ENCODE measurements at regions not wholly inside any gene's neighbourhood (a gene's known extent, or its start where the extent isn't known, plus 50 kb on each side); places are given as distances from the start of the nearest gene placed in this dataset.

DNA sequence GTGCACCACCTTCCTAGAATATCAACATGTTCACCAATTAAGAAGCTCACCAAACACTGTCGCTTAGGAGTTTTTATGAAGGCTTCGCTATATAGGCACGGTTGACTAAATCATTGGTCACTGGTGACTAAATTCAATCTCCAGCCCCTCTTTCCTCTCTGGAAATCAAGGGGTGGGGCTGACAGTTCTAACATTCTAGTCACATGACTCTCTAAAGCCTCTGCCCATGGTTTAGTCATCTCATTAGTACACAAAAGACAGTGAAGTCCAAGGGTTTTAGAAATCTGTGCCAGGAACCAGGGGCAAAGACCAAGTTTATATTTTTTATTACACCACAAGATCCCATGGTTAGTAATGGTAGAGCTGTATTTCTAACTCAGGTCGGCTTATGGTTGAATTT lies 243.2 kb downstream of the ELAVL2 start:
- peak; percentile 92 for DNase-seq (ENCODE audit: low read depth)

DNA sequence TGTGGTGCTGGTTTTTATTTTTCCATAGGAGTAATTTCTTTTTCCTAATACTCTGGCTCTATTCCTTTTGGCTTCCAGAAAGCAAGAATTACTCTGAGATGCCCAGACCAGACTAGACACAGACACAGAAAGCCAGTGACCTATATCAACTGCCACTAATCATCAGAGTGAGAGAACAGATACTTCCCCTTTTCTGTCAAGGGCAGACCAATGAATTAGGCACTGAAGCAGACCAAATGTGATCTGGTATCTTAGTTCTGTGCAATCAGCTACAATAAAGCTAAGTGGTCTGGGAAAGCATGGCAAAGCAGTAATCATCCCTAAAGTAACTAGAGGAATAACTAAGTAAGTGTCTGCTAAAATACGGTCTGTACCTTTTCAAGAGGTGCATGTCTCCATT lies 239.1 kb downstream of the ELAVL2 start:
- H3K27me3 ChIP-seq (ENCODE audit: control insufficient read depth, insufficient read depth, low read length), result no peaks in the 10 kb centered on the region
- no peaks in the 10 kb centered on the region for H3K36me3 ChIP-seq (ENCODE audit: control insufficient read depth, insufficient read depth, low read length)
- DNase-seq (ENCODE audit: low read depth), result no peak
- no peak for FAIRE-seq
- H3K4me3 ChIP-seq (ENCODE audit: low read depth, low read length), result no peak overlapping the region
- no peak for TF ChIP-seq CTCF (IDR thresholded peaks at IDR 0.05; ENCODE audit: insufficient read depth, low read length, severe bottlenecking)

More for the DNA sequence above, 243.2 kb downstream of the ELAVL2 start:
- no peak for TF ChIP-seq CTCF (IDR thresholded peaks at IDR 0.05; ENCODE audit: insufficient read depth, low read length, severe bottlenecking)
- H3K4me3 ChIP-seq (ENCODE audit: low read depth, low read length), result no peak overlapping the region
- no peaks in the 10 kb centered on the region for H3K27me3 ChIP-seq (ENCODE audit: control insufficient read depth, insufficient read depth, low read length)
- no peaks in the 10 kb centered on the region for H3K36me3 ChIP-seq (ENCODE audit: control insufficient read depth, insufficient read depth, low read length)
- no peak for FAIRE-seq

DNA sequence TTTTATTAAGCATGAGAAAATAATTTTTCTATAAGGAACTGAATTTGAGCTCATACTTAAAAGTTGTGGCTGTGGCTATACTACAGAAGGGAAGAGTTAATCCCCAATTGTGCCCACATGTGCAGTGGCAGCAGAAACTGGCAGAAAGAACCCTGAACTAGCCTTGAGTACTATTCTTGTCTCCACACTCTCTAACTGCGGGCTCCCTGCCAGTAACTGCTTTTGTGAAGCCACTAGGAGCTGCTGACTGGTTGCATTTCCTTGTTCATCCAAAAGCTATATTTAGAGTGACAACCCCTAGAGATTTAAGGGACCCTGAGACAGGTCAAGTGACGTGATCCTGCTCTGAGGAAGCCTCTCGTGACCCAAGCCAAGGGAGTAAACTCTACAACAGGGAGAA lies 238.6 kb downstream of the ELAVL2 start:
- H3K4me3 ChIP-seq (ENCODE audit: low read depth, low read length), result no peak overlapping the region
- H3K36me3 ChIP-seq (ENCODE audit: control insufficient read depth, insufficient read depth, low read length), result no peaks in the 10 kb centered on the region
- no peak for DNase-seq (ENCODE audit: low read depth)
- no peaks in the 10 kb centered on the region for H3K27me3 ChIP-seq (ENCODE audit: control insufficient read depth, insufficient read depth, low read length)
- no peak for TF ChIP-seq CTCF (IDR thresholded peaks at IDR 0.05; ENCODE audit: insufficient read depth, low read length, severe bottlenecking)
- FAIRE-seq, result peak; percentile 62

DNA sequence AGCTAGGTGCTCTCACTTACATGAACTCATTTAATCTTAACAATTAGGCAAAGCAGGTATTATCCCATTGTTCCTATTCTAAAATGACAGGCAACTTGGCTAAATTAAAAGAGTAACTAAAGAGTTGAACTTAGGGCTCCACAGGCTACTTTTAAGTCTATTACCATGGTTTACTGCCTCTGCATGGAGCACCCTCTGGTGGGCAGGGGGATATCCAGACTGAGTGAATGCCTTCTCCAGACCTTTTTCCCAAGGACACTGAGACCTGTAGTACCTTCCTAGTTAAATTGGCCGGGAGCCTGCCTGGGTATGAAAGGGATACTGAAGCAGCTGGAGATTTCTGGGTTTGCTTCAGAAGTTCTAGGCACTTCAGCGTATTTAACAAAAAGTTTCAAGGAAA lies 238.1 kb downstream of the ELAVL2 start:
- no peak for DNase-seq (ENCODE audit: low read depth)
- FAIRE-seq, result no peak
- Histone ChIP-seq H3K4me3 (ENCODE audit: low read depth, low read length) (no peak overlapping the region), H3K36me3 (ENCODE audit: control insufficient read depth, insufficient read depth, low read length) (no peaks in the 10 kb centered on the region), H3K27me3 (ENCODE audit: control insufficient read depth, insufficient read depth, low read length) (no peaks in the 10 kb centered on the region)
- no peak for TF ChIP-seq CTCF (IDR thresholded peaks at IDR 0.05; ENCODE audit: insufficient read depth, low read length, severe bottlenecking)

GRCh38 chr9:23590276-23591000 lies 235.6 kb downstream of the ELAVL2 start:
- no peak for TF ChIP-seq CTCF (IDR thresholded peaks at IDR 0.05; ENCODE audit: insufficient read depth, low read length, severe bottlenecking)
- no peaks in the 10 kb centered on the region for H3K36me3 ChIP-seq (ENCODE audit: control insufficient read depth, insufficient read depth, low read length)
- H3K27me3 ChIP-seq (ENCODE audit: control insufficient read depth, insufficient read depth, low read length), result no peaks in the 10 kb centered on the region
- peak; percentile 77 for DNase-seq (ENCODE audit: low read depth)
- no peak for FAIRE-seq
- H3K4me3 ChIP-seq (ENCODE audit: low read depth, low read length), result no peak overlapping the region

DNA sequence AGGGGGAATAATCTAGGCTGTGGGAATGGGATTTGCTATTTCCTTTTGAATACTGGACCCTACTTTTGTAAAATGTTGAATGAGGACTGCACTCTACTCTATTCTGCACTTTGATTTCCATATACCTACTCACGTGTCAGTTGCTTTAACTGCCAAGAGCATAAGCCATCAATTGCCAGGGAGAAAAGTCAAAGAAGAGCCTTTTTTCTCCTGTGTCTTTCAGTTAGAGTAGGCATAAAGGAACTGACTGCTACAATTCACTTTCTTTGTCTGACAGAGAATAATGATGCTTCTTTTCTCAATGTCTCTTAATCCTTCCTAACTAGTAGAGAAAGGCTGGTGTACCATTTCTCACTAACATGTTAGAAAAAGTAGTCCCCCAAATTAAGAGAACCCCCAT lies 231.6 kb downstream of the ELAVL2 start:
- no peak for DNase-seq (ENCODE audit: low read depth)
- no peak for TF ChIP-seq CTCF (IDR thresholded peaks at IDR 0.05; ENCODE audit: insufficient read depth, low read length, severe bottlenecking)
- H3K4me3 ChIP-seq (ENCODE audit: low read depth, low read length), result no peak overlapping the region
- FAIRE-seq, result no peak
- no peaks in the 10 kb centered on the region for H3K27me3 ChIP-seq (ENCODE audit: control insufficient read depth, insufficient read depth, low read length)
- no peaks in the 10 kb centered on the region for H3K36me3 ChIP-seq (ENCODE audit: control insufficient read depth, insufficient read depth, low read length)
